Smooth muscle cell (in vitro differentiated cells): ENCODE measurements at regions not wholly inside any gene's neighbourhood (a gene's known extent, or its start where the extent isn't known, plus 50 kb on each side); places are given as distances from the start of the nearest gene placed in this dataset.

ENCODE experiments used
- DNase-seq: peaks from one replicate; lab custom pipeline; 2025; ENCODE audit not compliant: unreplicated experiment; lab: John Stamatoyannopoulos, UW
- H2AFZ ChIP-seq: fragments of 200-600 bp; sonication (generic); 2 replicates; pipeline ENCODE4 v1.6.0; 2016; ENCODE audit warnings: antibody characterized with exemption, low read depth, mild to moderate bottlenecking
- H3F3A ChIP-seq: fragments of 200-600 bp; sonication (generic); 2 replicates; pipeline ENCODE4 v1.6.0; 2017; ENCODE audit warnings: antibody characterized with exemption, low read depth
- H3K27ac ChIP-seq: fragments of 200-600 bp; sonication (generic); 2 replicates; pipeline ENCODE4 v1.5.1; 2016; ENCODE audit warnings: low read depth, mild to moderate bottlenecking
- H3K27me3 ChIP-seq: fragments of 200-600 bp; sonication (generic); 2 replicates; pipeline ENCODE4 v1.6.1; 2016; ENCODE audit warnings: low read depth, mild to moderate bottlenecking
- H3K36me3 ChIP-seq: fragments of 200-600 bp; sonication (generic); 2 replicates; pipeline ENCODE4 v1.5.1; 2016; ENCODE audit warnings: low read depth
- H3K4me1 ChIP-seq: fragments of 200-600 bp; sonication (generic); 2 replicates; pipeline ENCODE4 v1.5.1; 2016; ENCODE audit warnings: low read depth
- H3K4me2 ChIP-seq: fragments of 200-600 bp; sonication (generic); 2 replicates; pipeline ENCODE4 v1.6.0; 2016; ENCODE audit warnings: mild to moderate bottlenecking
- H3K4me3 ChIP-seq: fragments of 200-600 bp; sonication (generic); 2 replicates; pipeline ENCODE4 v1.5.1; 2016; ENCODE audit warnings: mild to moderate bottlenecking
- H3K79me2 ChIP-seq: fragments of 200-600 bp; sonication (generic); 2 replicates; pipeline ENCODE4 v1.6.0; 2016; ENCODE audit warnings: low read depth, mild to moderate bottlenecking
- H3K9ac ChIP-seq: fragments of 200-600 bp; sonication (generic); 2 replicates; pipeline ENCODE4 v1.6.0; 2016; ENCODE audit warnings: low read depth
- H3K9me3 ChIP-seq: fragments of 200-600 bp; sonication (generic); replicated peaks from 2 replicates; pipeline ENCODE4 v1.5.1; 2016; ENCODE audit warnings: low read depth
- H4K20me1 ChIP-seq: fragments of 200-600 bp; sonication (generic); 2 replicates; pipeline ENCODE4 v1.6.0; 2016; ENCODE audit warnings: low read depth
- CTCF ChIP-seq: fragments of 200-600 bp; sonication (generic); IDR thresholded peaks from 2 replicates; pipeline ENCODE4 v1.5.1; 2017; ENCODE audit warnings: borderline replicate concordance, mild to moderate bottlenecking, antibody characterized with exemption; ENCODE audit not compliant: insufficient read depth, poor library complexity, severe bottlenecking
- WGBS: methylation state at CpG from one replicate; pipeline ENCODE4 v1.1.7; 2016; ENCODE audit warnings: low lambda C conversion rate; 5-methylcytosine and 5-hydroxymethylcytosine counted together

GRCh38 chr21:28738882-28739281 is 253.8 kb downstream of the LTN1 start:
- WGBS = 88% methylated on average over 7 of the region's 7 CpGs
- Histone ChIP-seq H3K27ac (no peak overlapping the region), H3K9me3 (no peaks in the 10 kb centered on the region)

DNA sequence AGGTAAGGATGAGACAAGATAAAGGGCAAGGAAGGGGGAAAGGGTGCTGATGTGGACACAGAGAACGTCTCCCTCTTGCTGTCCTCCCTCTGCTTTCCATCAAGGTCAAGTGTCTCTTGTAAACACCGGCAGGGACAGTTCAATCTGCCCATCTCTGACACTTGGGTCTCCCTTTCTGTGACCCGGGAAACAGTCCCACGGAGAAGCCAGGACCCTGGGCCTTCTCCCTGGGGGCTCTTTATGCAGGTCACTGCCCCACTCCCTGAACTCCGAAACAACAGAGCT is 254.3 kb downstream of the LTN1 start:
- H4K20me1 ChIP-seq = no peaks in the 10 kb centered on the region
- H3K79me2 ChIP-seq = no peaks in the 10 kb centered on the region
- no peak overlapping the region for H3K9ac ChIP-seq
- H3F3A ChIP-seq = no peaks in the 10 kb centered on the region
- no peak overlapping the region for H2AFZ ChIP-seq
- H3K9me3 ChIP-seq = no peaks in the 10 kb centered on the region
- DNase-seq = no peak
- H3K4me3 ChIP-seq = no peak overlapping the region
- 73% methylated on average over 5 of the region's 5 CpGs for WGBS
- H3K36me3 ChIP-seq = no peaks in the 10 kb centered on the region
- H3K4me1 ChIP-seq = peaks cover 4% of the 10 kb centered on the region
- H3K4me2 ChIP-seq = no peak overlapping the region
- H3K27ac ChIP-seq = no peak overlapping the region
- no peaks in the 10 kb centered on the region for H3K27me3 ChIP-seq
- TF ChIP-seq CTCF = no peak

More at GRCh38 chr21:28738882-28739281, 253.8 kb downstream of the LTN1 start:
- H3K79me2 ChIP-seq = no peaks in the 10 kb centered on the region
- no peaks in the 10 kb centered on the region for H3K36me3 ChIP-seq
- no peak overlapping the region for H2AFZ ChIP-seq
- no peak overlapping the region for H3K4me2 ChIP-seq
- no peak overlapping the region for H3K4me3 ChIP-seq
- H3K4me1 ChIP-seq = peaks cover 4% of the 10 kb centered on the region
- H3K27me3 ChIP-seq = no peaks in the 10 kb centered on the region
- no peaks in the 10 kb centered on the region for H4K20me1 ChIP-seq
- no peak overlapping the region for H3K9ac ChIP-seq
- no peak for TF ChIP-seq CTCF
- DNase-seq = no peak
- H3F3A ChIP-seq = no peaks in the 10 kb centered on the region

DNA sequence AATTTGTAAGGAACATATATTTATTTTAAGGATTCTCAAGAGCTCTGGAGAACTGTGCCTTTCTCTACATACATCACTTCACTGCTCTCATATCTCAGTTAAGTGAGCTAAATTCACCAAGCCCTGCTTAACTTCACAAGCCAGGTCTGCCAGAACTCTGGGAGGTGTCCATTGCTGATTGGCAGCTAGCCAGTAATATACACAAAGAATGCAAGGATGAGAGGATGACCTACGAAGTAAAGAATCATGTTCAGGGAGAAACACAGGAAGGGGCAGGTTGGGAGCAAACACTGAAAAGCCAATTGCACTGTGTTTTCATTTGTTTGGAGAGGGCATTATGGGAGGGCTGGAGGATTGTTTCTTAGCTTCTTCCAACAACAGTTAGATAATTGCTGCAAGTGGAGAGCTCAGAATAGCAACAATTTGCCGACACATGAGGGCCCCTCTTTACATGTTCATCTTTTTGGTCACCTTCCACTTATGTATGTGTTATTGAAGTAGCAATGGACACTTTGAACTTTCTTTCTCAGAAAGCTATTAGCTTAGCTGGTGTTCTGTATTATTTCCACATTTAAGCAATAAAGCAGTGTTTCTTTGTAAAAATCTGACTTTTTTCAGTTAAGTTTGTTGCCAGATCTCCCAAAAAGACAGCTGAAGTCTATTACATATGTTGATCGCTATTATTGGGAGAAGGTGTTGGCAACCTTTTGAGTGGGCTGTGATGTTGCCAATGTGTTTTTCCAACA is 254.8 kb downstream of the LTN1 start:
- Histone ChIP-seq H3K9ac (no peak overlapping the region), H3K27me3 (no peaks in the 10 kb centered on the region), H4K20me1 (no peaks in the 10 kb centered on the region), H3K4me3 (no peak overlapping the region), H3K9me3 (no peaks in the 10 kb centered on the region), H3K36me3 (no peaks in the 10 kb centered on the region), H3F3A (no peaks in the 10 kb centered on the region), H3K4me1 (peaks cover 4% of the 10 kb centered on the region), H3K27ac (no peak overlapping the region), H3K4me2 (no peak overlapping the region), H3K79me2 (no peaks in the 10 kb centered on the region), H2AFZ (peak overlapping the region; percentile 21)
- no peak for TF ChIP-seq CTCF
- WGBS = 72% methylated on average over 3 of the region's 3 CpGs
- no peak for DNase-seq

DNA sequence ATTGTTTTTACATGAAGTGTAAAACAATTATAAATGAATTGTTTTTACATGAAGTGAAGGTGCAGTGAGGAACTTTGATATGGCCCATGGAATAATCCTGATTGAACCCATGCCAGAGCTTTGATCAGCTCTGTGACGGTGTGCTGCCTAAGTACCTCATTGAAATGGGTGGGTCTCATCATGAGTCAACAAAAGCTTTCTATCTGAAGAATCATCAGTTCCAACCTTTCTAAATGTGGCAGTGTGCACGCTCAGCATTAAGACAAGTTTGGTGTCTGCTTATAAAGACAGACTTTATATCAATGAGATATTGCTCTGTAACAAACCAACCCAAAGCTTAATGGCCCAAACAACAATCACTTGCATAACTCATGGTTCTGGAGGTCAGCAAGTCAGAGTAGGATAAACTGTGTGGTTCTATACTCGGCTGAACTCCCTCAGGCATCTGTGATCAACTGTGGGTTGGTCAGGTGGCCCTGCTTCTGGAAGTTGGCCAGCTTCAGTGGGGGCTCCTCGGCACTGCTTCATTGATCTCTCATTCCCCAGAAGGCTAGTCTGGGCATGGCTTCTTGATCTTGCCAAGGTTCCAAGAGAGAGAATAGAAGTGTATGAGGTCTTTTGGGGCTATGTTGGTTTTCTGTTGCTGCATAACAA is 258.0 kb downstream of the LTN1 start:
- Histone ChIP-seq H3F3A (no peaks in the 10 kb centered on the region), H3K4me2 (no peak overlapping the region), H3K27me3 (no peaks in the 10 kb centered on the region), H3K27ac (no peak overlapping the region), H4K20me1 (no peaks in the 10 kb centered on the region), H3K9me3 (no peaks in the 10 kb centered on the region), H2AFZ (no peak overlapping the region), H3K4me1 (peaks cover 4% of the 10 kb centered on the region), H3K79me2 (no peaks in the 10 kb centered on the region), H3K36me3 (no peaks in the 10 kb centered on the region), H3K9ac (no peak overlapping the region), H3K4me3 (no peak overlapping the region)
- DNase-seq = no peak
- TF ChIP-seq CTCF = no peak
- 89% methylated on average over 4 of the region's 4 CpGs for WGBS
